GM18868 (cell line): ENCODE measurements at regions not wholly inside any gene's neighbourhood (a gene's known extent, or its start where the extent isn't known, plus 50 kb on each side); places are given as distances from the start of the nearest gene placed in this dataset.

Experiments used
- ATAC-seq: cut with Tn5 transposase; IDR thresholded peaks from one replicate; pipeline ENCODE4 v1.9.1; 2021; ENCODE audit warnings: mild to moderate bottlenecking, moderate library complexity; ENCODE audit not compliant: unreplicated experiment

DNA sequence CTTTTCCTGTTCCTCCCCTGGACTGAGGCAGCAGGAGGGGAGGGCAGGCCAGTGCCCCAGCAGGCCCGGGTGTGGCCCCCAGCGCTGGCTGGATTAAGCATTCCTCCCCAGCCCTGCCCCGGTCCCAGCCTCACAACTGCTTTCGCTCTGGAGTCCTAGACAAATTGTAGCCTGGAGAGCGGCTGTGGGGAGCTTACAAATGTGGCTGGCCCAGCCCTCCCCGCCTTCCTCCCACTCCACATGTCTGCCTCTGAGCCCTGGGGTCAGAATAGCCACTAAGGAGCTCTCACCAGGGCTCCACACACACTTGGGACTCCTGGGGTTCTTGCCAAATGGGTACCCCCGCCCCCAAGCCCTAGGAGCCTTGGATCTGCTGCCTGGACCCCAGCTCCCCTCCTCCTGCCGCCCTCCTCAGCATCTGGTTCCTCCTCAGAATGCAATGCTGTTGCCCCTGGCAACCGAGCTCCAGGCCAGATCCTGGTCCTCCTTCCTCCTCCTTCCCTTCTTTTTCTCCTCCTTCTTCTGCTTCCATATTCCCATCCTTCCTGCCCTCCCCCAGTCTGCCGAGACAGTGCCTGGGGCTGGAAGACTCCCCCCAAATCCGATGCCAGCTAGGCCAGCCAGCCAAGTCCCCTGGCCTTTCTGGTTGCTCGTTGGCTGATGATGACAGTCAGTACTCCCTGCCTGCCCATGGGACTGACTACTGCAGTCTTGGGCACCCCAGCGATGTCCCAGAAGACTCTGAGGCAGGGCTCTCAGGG, 91.1 kb downstream of the LINGO1 start:
- no peak for ATAC-seq

DNA sequence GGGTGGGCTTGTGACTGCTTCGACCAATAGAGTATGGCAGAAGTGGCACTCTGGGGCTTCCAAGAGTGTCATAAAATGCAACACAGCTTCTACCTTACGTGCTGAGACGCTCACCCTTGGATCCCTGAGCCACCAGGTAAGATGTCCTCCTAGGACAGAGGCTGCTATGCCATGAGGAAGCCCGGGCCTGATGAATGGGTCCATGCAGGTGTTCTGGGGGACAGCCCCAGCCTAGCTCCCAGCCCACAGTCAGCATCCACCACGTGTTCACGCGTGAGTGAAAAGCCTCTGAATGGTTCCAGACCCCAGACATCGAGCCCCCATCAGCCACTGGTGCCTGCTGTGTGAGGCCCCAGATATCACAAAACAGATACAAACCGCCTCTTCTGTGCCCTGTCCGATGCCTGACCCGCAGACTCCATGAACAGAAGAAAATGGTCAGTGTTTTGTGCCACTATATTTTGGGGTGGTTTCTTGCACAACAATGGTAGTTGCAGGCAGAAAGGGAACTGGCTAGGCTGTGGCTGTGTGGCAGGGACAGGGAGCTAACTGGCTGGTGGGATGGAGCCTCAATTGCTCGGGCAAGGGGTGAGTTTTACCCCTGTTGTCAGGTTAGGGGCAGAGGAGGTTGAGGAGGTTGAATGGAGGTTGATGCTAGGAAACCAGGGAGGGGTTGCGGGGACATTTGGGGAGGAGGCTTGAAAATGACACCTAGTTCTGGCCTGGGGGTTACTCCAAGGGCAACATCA, 92.2 kb downstream of the LINGO1 start:
- no peak for ATAC-seq

DNA sequence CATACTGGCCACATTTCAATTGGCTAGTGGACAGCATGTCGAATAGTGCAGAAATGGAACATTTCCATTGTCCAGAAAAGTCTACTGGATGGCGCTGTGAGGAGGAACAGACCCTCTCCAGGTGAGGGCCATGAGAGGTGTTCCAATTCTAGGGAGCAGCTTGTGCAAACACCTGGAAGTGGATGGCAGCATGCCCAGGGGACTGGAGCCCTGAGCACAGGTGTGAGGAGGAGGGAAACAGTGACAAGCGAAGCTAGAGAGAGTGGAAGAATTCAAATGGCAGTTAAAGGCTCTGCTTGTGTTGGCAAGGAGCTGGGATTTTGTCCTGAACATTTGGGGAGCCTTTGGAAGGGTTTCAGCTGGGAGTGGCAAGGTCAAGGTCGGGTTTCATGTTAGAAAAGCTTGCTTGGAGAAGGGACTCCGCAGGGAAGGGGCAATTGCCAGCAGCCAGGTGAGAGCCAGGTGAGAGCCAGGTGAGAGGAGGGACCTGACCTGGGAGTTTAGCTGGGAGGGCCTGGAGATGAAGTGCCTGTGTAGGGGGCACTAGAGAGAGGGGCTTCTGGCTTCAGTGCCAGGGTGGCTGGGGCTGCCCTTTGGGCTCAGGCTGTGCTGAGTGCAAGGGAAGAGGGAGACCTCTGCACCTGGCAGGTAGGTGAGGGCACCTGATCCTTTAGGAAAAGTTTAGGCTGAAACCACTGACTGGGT, 93.8 kb downstream of the LINGO1 start:
- ATAC-seq: no peak

DNA sequence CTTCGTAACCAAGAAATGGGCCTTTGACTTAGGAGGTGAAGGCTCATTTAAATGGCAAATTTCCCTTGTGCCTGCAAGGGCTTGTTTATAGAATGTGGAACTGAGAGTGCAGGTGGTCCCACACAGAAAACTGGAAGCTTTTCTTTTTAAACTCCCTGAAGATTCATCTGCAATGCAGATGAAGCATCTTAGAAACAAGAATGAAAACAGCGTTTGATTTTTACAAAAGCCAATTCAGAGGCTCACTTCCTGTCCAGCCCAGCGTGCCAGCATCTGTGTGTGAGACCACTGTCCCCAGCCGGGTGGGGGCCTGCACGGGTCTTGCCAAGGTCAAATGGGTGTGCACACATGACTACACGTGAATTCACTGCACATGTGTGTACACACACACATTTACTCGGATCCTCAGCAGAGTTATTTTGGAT, 94.7 kb downstream of the LINGO1 start:
- peak; percentile 64 for ATAC-seq

DNA sequence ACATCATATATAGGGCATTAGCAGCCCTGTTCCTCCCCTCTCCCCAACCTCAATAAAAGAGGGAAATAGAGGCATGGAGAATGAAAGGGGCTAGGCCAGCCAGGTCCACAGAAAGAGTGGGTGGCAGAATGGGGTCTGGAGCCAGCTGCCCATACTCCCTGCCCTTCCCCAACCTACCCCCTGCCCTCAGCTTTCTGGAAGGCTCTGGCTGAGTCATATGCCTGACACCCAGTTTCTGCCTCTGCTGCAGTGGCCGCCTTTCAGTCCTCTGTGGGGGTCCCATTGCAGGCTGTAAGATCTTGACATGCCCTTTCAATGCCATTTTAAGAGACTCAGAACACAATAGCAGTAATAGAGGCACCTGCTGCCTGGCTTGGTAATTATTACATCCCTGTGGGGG, 95.7 kb downstream of the LINGO1 start:
- ATAC-seq: no peak

DNA sequence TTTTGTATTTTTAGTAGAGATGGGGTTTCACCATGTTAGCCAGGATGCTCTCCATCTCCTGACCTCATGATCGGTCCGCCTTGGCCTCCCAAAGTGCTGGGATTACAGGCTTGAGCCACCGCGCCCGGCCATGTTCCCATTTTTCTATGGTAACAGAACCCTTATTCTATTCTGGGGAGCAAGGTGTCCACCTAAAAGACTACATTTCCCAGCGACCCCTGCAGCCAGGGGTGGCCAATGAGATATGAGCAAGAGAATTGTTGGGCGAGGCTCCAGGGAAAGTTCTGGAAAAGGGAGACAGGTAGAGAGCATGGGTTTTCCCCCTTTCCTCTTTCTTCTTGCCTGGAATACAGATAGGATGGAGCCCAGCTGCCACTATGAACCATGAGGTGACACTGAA, 96.9 kb downstream of the LINGO1 start:
- ATAC-seq: no peak
